ENCODE measurements at regions not wholly inside any gene's neighbourhood (a gene's known extent, or its start where the extent isn't known, plus 50 kb on each side); places are given as distances from the start of the nearest gene placed in this dataset.

DNA sequence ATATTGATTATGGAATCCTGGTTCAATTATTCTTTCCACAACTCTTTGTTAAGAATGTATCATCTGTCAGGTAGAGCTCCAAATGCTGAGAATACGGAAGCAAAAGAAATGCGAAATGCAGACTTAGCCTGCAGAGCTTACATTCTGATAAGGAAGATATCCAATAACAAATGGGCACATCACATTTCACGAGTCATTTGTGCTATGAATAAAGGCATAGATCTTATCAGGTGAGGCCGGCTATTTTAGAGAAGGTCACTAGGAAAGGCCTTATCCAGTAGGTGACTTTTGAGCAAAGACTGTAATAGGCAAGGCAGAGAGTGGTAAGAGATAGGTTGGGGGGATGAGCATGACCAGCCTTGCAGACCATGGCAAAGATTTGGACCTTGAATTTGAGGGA lies 174.3 kb upstream of the SERPINE2 start:
- TF ChIP-seq, protein P1, sequence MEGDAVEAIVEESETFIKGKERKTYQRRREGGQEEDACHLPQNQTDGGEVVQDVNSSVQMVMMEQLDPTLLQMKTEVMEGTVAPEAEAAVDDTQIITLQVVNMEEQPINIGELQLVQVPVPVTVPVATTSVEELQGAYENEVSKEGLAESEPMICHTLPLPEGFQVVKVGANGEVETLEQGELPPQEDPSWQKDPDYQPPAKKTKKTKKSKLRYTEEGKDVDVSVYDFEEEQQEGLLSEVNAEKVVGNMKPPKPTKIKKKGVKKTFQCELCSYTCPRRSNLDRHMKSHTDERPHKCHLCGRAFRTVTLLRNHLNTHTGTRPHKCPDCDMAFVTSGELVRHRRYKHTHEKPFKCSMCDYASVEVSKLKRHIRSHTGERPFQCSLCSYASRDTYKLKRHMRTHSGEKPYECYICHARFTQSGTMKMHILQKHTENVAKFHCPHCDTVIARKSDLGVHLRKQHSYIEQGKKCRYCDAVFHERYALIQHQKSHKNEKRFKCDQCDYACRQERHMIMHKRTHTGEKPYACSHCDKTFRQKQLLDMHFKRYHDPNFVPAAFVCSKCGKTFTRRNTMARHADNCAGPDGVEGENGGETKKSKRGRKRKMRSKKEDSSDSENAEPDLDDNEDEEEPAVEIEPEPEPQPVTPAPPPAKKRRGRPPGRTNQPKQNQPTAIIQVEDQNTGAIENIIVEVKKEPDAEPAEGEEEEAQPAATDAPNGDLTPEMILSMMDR (IDR thresholded peaks at IDR 0.05) = no peak
- no peaks in the 10 kb centered on the region for H3K36me3 ChIP-seq
- ATAC-seq (no peak), DNase-seq (no peak)
- no peaks in the 10 kb centered on the region for H3K9me3 ChIP-seq
- intact Hi-C loops (cut with DNase I) = no loop called here
- no peaks in the 10 kb centered on the region for H3K27me3 ChIP-seq (ENCODE audit: low read depth)
- H3K27ac ChIP-seq = no peak overlapping the region
- H3K4me1 ChIP-seq = no peaks in the 10 kb centered on the region
- H3K4me3 ChIP-seq = no peak overlapping the region

GRCh38 chr2:224211791-224212190 lies 172.7 kb upstream of the SERPINE2 start:
- Histone ChIP-seq H3K27me3 (ENCODE audit: low read depth) (no peaks in the 10 kb centered on the region), H3K4me3 (no peak overlapping the region), H3K9me3 (no peaks in the 10 kb centered on the region), H3K27ac (no peak overlapping the region), H3K36me3 (no peaks in the 10 kb centered on the region), H3K4me1 (no peaks in the 10 kb centered on the region)
- ATAC-seq (no peak), DNase-seq (no peak)
- TF ChIP-seq, protein P1 (IDR thresholded peaks at IDR 0.05) = no peak
- intact Hi-C loops (cut with DNase I) = no loop called here

- no peak for ATAC-seq
- H3K4me1 ChIP-seq = no peaks in the 10 kb centered on the region
- TF ChIP-seq, protein P1 (IDR thresholded peaks at IDR 0.05) = no peak
- DNase-seq = no peak
- H3K36me3 ChIP-seq = no peaks in the 10 kb centered on the region
- H3K27me3 ChIP-seq (ENCODE audit: low read depth) = no peaks in the 10 kb centered on the region
- intact Hi-C loops (cut with DNase I) = no loop called here
- no peak overlapping the region for H3K27ac ChIP-seq
- H3K4me3 ChIP-seq = no peak overlapping the region
- no peaks in the 10 kb centered on the region for H3K9me3 ChIP-seq
These were observed 172.0 kb upstream of the SERPINE2 start for GRCh38 chr2:224211181-224211480.

- ATAC-seq (no peak), DNase-seq (no peak)
- no peaks in the 10 kb centered on the region for H3K9me3 ChIP-seq
- H3K4me3 ChIP-seq = no peak overlapping the region
- no peaks in the 10 kb centered on the region for H3K4me1 ChIP-seq
- intact Hi-C loops (cut with DNase I) = no loop called here
- H3K27ac ChIP-seq = no peak overlapping the region
- TF ChIP-seq, protein P1 (IDR thresholded peaks at IDR 0.05) = no peak
- H3K27me3 ChIP-seq (ENCODE audit: low read depth) = no peaks in the 10 kb centered on the region
- no peaks in the 10 kb centered on the region for H3K36me3 ChIP-seq
These were observed 171.4 kb upstream of the SERPINE2 start for GRCh38 chr2:224210286-224211180.

GRCh38 chr2:224209555-224210285 lies 170.6 kb upstream of the SERPINE2 start:
- no peak overlapping the region for H3K4me3 ChIP-seq
- intact Hi-C loops (cut with DNase I) = no loop called here
- ATAC-seq (no peak), DNase-seq (no peak)
- H3K27ac ChIP-seq = no peak overlapping the region
- TF ChIP-seq, protein P1 (IDR thresholded peaks at IDR 0.05) = no peak
- no peaks in the 10 kb centered on the region for H3K4me1 ChIP-seq
- no peaks in the 10 kb centered on the region for H3K9me3 ChIP-seq
- no peaks in the 10 kb centered on the region for H3K36me3 ChIP-seq
- no peaks in the 10 kb centered on the region for H3K27me3 ChIP-seq (ENCODE audit: low read depth)
